IMR-90 (cell line): ENCODE measurements at regions not wholly inside any gene's neighbourhood (a gene's known extent, or its start where the extent isn't known, plus 50 kb on each side); places are given as distances from the start of the nearest gene placed in this dataset.

Experiments
- ATAC-seq: fragments of 200-7000 bp; cut with Tn5 transposase; 2 replicates; pipeline ENCODE4 v1.9.1; 2020; ENCODE audit warnings: low read depth, mild to moderate bottlenecking, moderate library complexity
- BruUV-seq: library from RNA; stranded (reverse); fragments of 400-500 nt; replicated peaks from 2 replicates; lab custom pipeline; 2021; lab: Mats Ljungman, UMichigan
- CTCF ChIA-PET: fragments of 300-600 bp; formaldehyde crosslinking; extraction: SDS; loops from one replicate; lab custom pipeline; 2021; ENCODE audit warnings: antibody characterized with exemption; lab: Yijun Ruan, JAX
- POLR2A ChIA-PET: fragments of 300-600 bp; sonication (Branson Sonifier 250); formaldehyde crosslinking; loops from one replicate; lab custom pipeline; 2022; ENCODE audit warnings: antibody characterized with exemption; ENCODE audit not compliant: unreplicated experiment; lab: Charles Lee
- DNase-seq: peaks from one replicate; pipeline ENCODE4 v3.0.0; 2013
- H2AFZ ChIP-seq: replicated peaks from 2 replicates; pipeline ENCODE3; 2013; ENCODE audit warnings: low read length, mild to moderate bottlenecking; ENCODE audit not compliant: poor library complexity
- H2AK5ac ChIP-seq: 2 replicates; pipeline ENCODE4 v1.6.1; 2013; ENCODE audit warnings: low read depth, low read length, inconsistent platforms
- H2AK9ac ChIP-seq: replicated peaks from 2 replicates; pipeline ENCODE3; 2013; ENCODE audit warnings: mild to moderate bottlenecking, low read depth, low read length, moderate library complexity; ENCODE audit not compliant: poor library complexity
- H2BK120ac ChIP-seq: 2 replicates; pipeline ENCODE4 v1.6.1; 2013; ENCODE audit warnings: low read depth, low read length, inconsistent platforms
- H2BK15ac ChIP-seq: 3 replicates; pipeline ENCODE4 v1.6.1; 2013; ENCODE audit warnings: low read depth, low read length, inconsistent platforms
- H2BK20ac ChIP-seq: 2 replicates; pipeline ENCODE4 v1.6.1; 2013; ENCODE audit warnings: low read depth, mild to moderate bottlenecking, inconsistent platforms, low read length, moderate library complexity
- H2BK5ac ChIP-seq: 2 replicates; pipeline ENCODE4 v1.6.1; 2013; ENCODE audit warnings: mild to moderate bottlenecking, low read depth, low read length, inconsistent platforms; ENCODE audit not compliant: poor library complexity, severe bottlenecking
- H3K14ac ChIP-seq: replicated peaks from 2 replicates; pipeline ENCODE4 v1.6.1; 2013; ENCODE audit warnings: low read depth, low read length, inconsistent platforms
- H3K18ac ChIP-seq: 2 replicates; pipeline ENCODE4 v1.6.1; 2013; ENCODE audit warnings: low read depth, low read length, control low read depth
- H3K23ac ChIP-seq: 2 replicates; pipeline ENCODE4 v1.6.1; 2013; ENCODE audit warnings: low read depth, low read length, inconsistent platforms
- H3K27ac ChIP-seq: 2 replicates; pipeline ENCODE4 v1.5.1; 2013; ENCODE audit warnings: mild to moderate bottlenecking, control low read depth, low read length; ENCODE audit not compliant: insufficient read depth
- H3K27me3 ChIP-seq: 2 replicates; pipeline ENCODE4 v1.6.1; 2013; ENCODE audit warnings: low read length; ENCODE audit not compliant: control insufficient read depth, insufficient read depth
- H3K36me3 ChIP-seq: 2 replicates; pipeline ENCODE4 v1.6.1; 2013; ENCODE audit warnings: low read length, mixed read lengths; ENCODE audit not compliant: control insufficient read depth, insufficient read depth
- H3K4ac ChIP-seq: 2 replicates; pipeline ENCODE4 v1.6.1; 2013; ENCODE audit warnings: low read depth, low read length, inconsistent platforms
- H3K4me1 ChIP-seq: 2 replicates; pipeline ENCODE4 v1.6.1; 2013; ENCODE audit warnings: low read length, mixed read lengths; ENCODE audit not compliant: control insufficient read depth, insufficient read depth
- H3K4me2 ChIP-seq: 2 replicates; pipeline ENCODE4 v1.6.1; 2013; ENCODE audit warnings: low read depth, mild to moderate bottlenecking, control low read depth, low read length, moderate library complexity
- H3K4me3 ChIP-seq: 2 replicates; pipeline ENCODE4 v1.5.1; 2013; ENCODE audit warnings: low read depth, mild to moderate bottlenecking, control low read depth, low read length, moderate library complexity; ENCODE audit not compliant: insufficient read depth
- H3K56ac ChIP-seq: 2 replicates; pipeline ENCODE4 v1.6.1; 2013; ENCODE audit warnings: low read length, inconsistent platforms; ENCODE audit not compliant: insufficient read depth; ENCODE audit errors: extremely low read depth
- H3K79me1 ChIP-seq, 2 experiments: 2 replicates each; pipeline ENCODE4 v1.6.1; 2013; ENCODE audit warnings: low read length in 2 of 2, inconsistent platforms in 1 of 2, low read depth in 1 of 2
- H3K9ac ChIP-seq: 2 replicates; pipeline ENCODE4 v1.6.1; 2013; ENCODE audit warnings: low read depth, low read length, control low read depth
- H3K9me1 ChIP-seq: 2 replicates; pipeline ENCODE4 v1.6.1; 2013; ENCODE audit warnings: low read length, inconsistent platforms; ENCODE audit not compliant: insufficient read depth
- H3K9me3 ChIP-seq: 2 replicates; pipeline ENCODE4 v1.6.1; 2013; ENCODE audit warnings: low read length; ENCODE audit not compliant: control insufficient read depth, insufficient read depth
- H4K20me1 ChIP-seq: 2 replicates; pipeline ENCODE4 v1.6.1; 2013; ENCODE audit warnings: low read length, inconsistent platforms; ENCODE audit not compliant: insufficient read depth
- H4K5ac ChIP-seq: 2 replicates; pipeline ENCODE4 v1.6.1; 2013; ENCODE audit warnings: mild to moderate bottlenecking, low read depth, low read length, control low read depth
- H4K8ac ChIP-seq, 2 experiments: 2 replicates each; pipeline ENCODE4 v1.6.1; 2013; ENCODE audit warnings: low read depth in 2 of 2, low read length in 2 of 2, control low read depth in 1 of 2, inconsistent platforms in 1 of 2
- H4K91ac ChIP-seq: 2 replicates; pipeline ENCODE4 v1.6.1; 2013; ENCODE audit warnings: low read depth, low read length, inconsistent platforms; ENCODE audit not compliant: insufficient read depth
- BHLHE40 ChIP-seq: fragments of 150-350 bp; IDR thresholded peaks from 2 replicates; pipeline ENCODE4 v1.6.1; 2016; ENCODE audit warnings: mild to moderate bottlenecking, low read depth, low read length
- CEBPB ChIP-seq: IDR thresholded peaks from 2 replicates; pipeline ENCODE4 v1.6.1; 2012; ENCODE audit warnings: low read depth, low read length, improper control_type of control experiment
- CHD1 ChIP-seq: IDR thresholded peaks from 2 replicates; pipeline ENCODE4 v1.6.1; 2012; ENCODE audit warnings: low read depth, low read length, improper control_type of control experiment
- CTCF ChIP-seq: conservative IDR thresholded peaks from 2 replicates; pipeline ENCODE4 v1.5.1; 2012; ENCODE audit warnings: mild to moderate bottlenecking, low read depth, low read length, improper control_type of control experiment
- ELK1 ChIP-seq: fragments of 150-350 bp; IDR thresholded peaks from 2 replicates; pipeline ENCODE4 v1.6.1; 2016; ENCODE audit warnings: low read depth, mild to moderate bottlenecking, low read length, moderate library complexity, borderline replicate concordance
- FOS ChIP-seq: fragments of 150-350 bp; IDR thresholded peaks from 2 replicates; pipeline ENCODE4 v1.6.1; 2016; ENCODE audit warnings: low read depth, low read length
- MAFK ChIP-seq: IDR thresholded peaks from 2 replicates; pipeline ENCODE4 v1.6.1; 2012; ENCODE audit warnings: low read depth, low read length, improper control_type of control experiment
- MAZ ChIP-seq: IDR thresholded peaks from 2 replicates; pipeline ENCODE4 v1.6.1; 2012; ENCODE audit warnings: low read depth, mild to moderate bottlenecking, low read length, improper control_type of control experiment, moderate library complexity, borderline replicate concordance
- MXI1 ChIP-seq: IDR thresholded peaks from 2 replicates; pipeline ENCODE4 v1.6.1; 2012; ENCODE audit warnings: low read depth, mild to moderate bottlenecking, low read length, moderate library complexity, borderline replicate concordance
- NFE2L2 ChIP-seq: fragments of 150-350 bp; IDR thresholded peaks from 2 replicates; pipeline ENCODE4 v1.6.1; 2016; ENCODE audit warnings: low read depth, mild to moderate bottlenecking, low read length
- POLR2A ChIP-seq: IDR thresholded peaks from 2 replicates; pipeline ENCODE4 v1.6.1; 2012; ENCODE audit warnings: mild to moderate bottlenecking, low read depth, low read length
- RAD21 ChIP-seq: IDR thresholded peaks from 2 replicates; pipeline ENCODE4 v1.6.1; 2012; ENCODE audit warnings: low read length, improper control_type of control experiment
- RCOR1 ChIP-seq: IDR thresholded peaks from 2 replicates; pipeline ENCODE4 v1.6.1; 2012; ENCODE audit warnings: mild to moderate bottlenecking, low read length, improper control_type of control experiment; ENCODE audit not compliant: insufficient replicate concordance
- RFX5 ChIP-seq: IDR thresholded peaks from 2 replicates; pipeline ENCODE4 v1.8.0; 2012; ENCODE audit warnings: low read depth, mild to moderate bottlenecking, low read length, moderate library complexity
- SMC3 ChIP-seq: fragments of 150-350 bp; IDR thresholded peaks from 2 replicates; pipeline ENCODE4 v1.6.1; 2016; ENCODE audit warnings: low read depth, mild to moderate bottlenecking, antibody characterized with exemption, low read length, moderate library complexity
- USF2 ChIP-seq: fragments of 150-350 bp; IDR thresholded peaks from 2 replicates; pipeline ENCODE4 v1.6.1; 2017; ENCODE audit warnings: mild to moderate bottlenecking, antibody characterized with exemption, low read length, low read depth
- WGBS, 2 experiments: methylation state at CpG; one replicate each; pipeline versions ENCODE4 v1.1.5 to v1.1.7; 2013; ENCODE audit warnings: missing lambda C conversion rate in 2 of 2; ENCODE audit not compliant: insufficient read length in 1 of 2; ENCODE audit errors: extremely low coverage in 2 of 2; 5-methylcytosine and 5-hydroxymethylcytosine counted together
- dilution Hi-C: fragments of 300-500 bp; cut with HindIII; formaldehyde crosslinking; loops from one replicate; pipeline ENCODE4 v1.14.3; 2018; ENCODE audit warnings: low sequenced_read_pairs; ENCODE audit not compliant: unreplicated experiment
- in situ Hi-C: fragments of 300-500 bp; cut with MboI; formaldehyde crosslinking; loops from 3 replicates; pipeline ENCODE4 v1.14.3; 2019; ENCODE audit warnings: low sequenced_read_pairs, inconsistent platforms, mixed read lengths
- intact Hi-C: fragments of 100-400 bp; cut with micrococcal nuclease; formaldehyde crosslinking; loops from 2 replicates; pipeline ENCODE4 v1.10.0; 2022

- H3K27ac ChIP-seq: no peak overlapping the region
- no TSS peak for BruUV-seq
- ChIA-PET POLR2A (no interaction called here), CTCF (no interaction called here)
- ATAC-seq (no peak), DNase-seq (no peak)
- no peak overlapping the region for H2AK5ac ChIP-seq
- H2BK5ac ChIP-seq: no peak overlapping the region
- H3K18ac ChIP-seq: no peak overlapping the region
- no peaks in the 10 kb centered on the region for H3K79me1 ChIP-seq
- no peaks in the 10 kb centered on the region for H3K9me1 ChIP-seq
- H3K36me3 ChIP-seq: no peaks in the 10 kb centered on the region
- no peak overlapping the region for H3K4me3 ChIP-seq
- H4K8ac ChIP-seq: no peak overlapping the region
- no peak overlapping the region for H3K14ac ChIP-seq
- peaks cover 21% of the 10 kb centered on the region for H3K9me3 ChIP-seq
- H3K27me3 ChIP-seq: peaks cover 21% of the 10 kb centered on the region
- no peak overlapping the region for H3K56ac ChIP-seq
- no peak overlapping the region for H2AFZ ChIP-seq
- no peak overlapping the region for H3K23ac ChIP-seq
- dilution Hi-C loops: no loop called here
- H4K20me1 ChIP-seq: no peaks in the 10 kb centered on the region
- no peak for TF ChIP-seq CHD1
- TF ChIP-seq POLR2A: no peak
- no peak for TF ChIP-seq SMC3
- TF ChIP-seq MAFK: no peak
- no peak for TF ChIP-seq NFE2L2
- TF ChIP-seq FOS: no peak
- no peak for TF ChIP-seq MAZ
- TF ChIP-seq RCOR1: no peak
- TF ChIP-seq CEBPB: no peak
- TF ChIP-seq RAD21: no peak
- TF ChIP-seq USF2: no peak
- no peak for TF ChIP-seq CTCF
- no peak for TF ChIP-seq MXI1
- TF ChIP-seq BHLHE40: no peak
- TF ChIP-seq ELK1: no peak
- TF ChIP-seq RFX5: no peak
- no peak overlapping the region for H2BK15ac ChIP-seq
- H2AK9ac ChIP-seq: no peak overlapping the region
- no peak overlapping the region for H3K4me2 ChIP-seq
- H2BK20ac ChIP-seq: no peak overlapping the region
- in situ Hi-C loops: no loop called here
- H2BK120ac ChIP-seq: no peak overlapping the region
- H3K9ac ChIP-seq: no peak overlapping the region
- H3K4ac ChIP-seq: no peak overlapping the region
- WGBS, 2 experiments: 69% methylated on average over 4 of the region's 11 CpGs; no CpG with 5 or more reads in 1 of the 2 experiments
- intact Hi-C loops: no loop called here
- no peak overlapping the region for H4K91ac ChIP-seq
- no peaks in the 10 kb centered on the region for H3K4me1 ChIP-seq
- H4K5ac ChIP-seq: no peak overlapping the region
Observed at GRCh38 chr7:401495-401894, 111.5 kb downstream of the FOXL3 start.
